ENCODE measurements at regions not wholly inside any gene's neighbourhood (a gene's known extent, or its start where the extent isn't known, plus 50 kb on each side); places are given as distances from the start of the nearest gene placed in this dataset.

- no peak for TF ChIP-seq CTCF (IDR thresholded peaks at IDR 0.05)
- TF ChIP-seq EZH2 (IDR thresholded peaks at IDR 0.05; ENCODE audit: borderline replicate concordance, insufficient read depth, low read depth, low read length, poor library complexity, severe bottlenecking) = no peak
- Histone ChIP-seq H4K20me1 (ENCODE audit: control insufficient read depth, insufficient read depth, low read length, poor library complexity, severe bottlenecking) (no peaks in the 10 kb centered on the region), H3K9me3 (ENCODE audit: control extremely low read depth in 1 of 3, control insufficient read depth in 2 of 3, insufficient read depth in 1 of 3, low read length in 2 of 3) (no peaks in the 10 kb centered on the region), H2AFZ (ENCODE audit: insufficient read depth, low read depth, low read length, poor library complexity, severe bottlenecking) (no peak overlapping the region), H3K4me2 (replicated peaks; ENCODE audit: low read depth, low read length, poor library complexity, severe bottlenecking) (no peak overlapping the region), H3K79me2 (ENCODE audit: control insufficient read depth, insufficient read depth, low read length) (no peaks in the 10 kb centered on the region), H3K4me1 (ENCODE audit: control insufficient read depth in 2 of 2, insufficient read depth in 2 of 2, low read length in 2 of 2) (no peaks in the 10 kb centered on the region), H3K27me3 (replicated peaks in 1 of 4; ENCODE audit: control extremely low read depth in 1 of 4, control insufficient read depth in 3 of 4, insufficient read depth in 4 of 4, low read length in 3 of 4) (no peaks in the 10 kb centered on the region), H3K27ac (ENCODE audit: low read length in 2 of 2) (no peak overlapping the region), H3K36me3 (replicated peaks in 1 of 2; ENCODE audit: control extremely low read depth in 1 of 2, control insufficient read depth in 1 of 2, extremely low read depth in 1 of 2, insufficient read depth in 2 of 2, low read length in 1 of 2) (no peaks in the 10 kb centered on the region), H3K9ac (ENCODE audit: low read length) (no peak overlapping the region), H3K4me3 (ENCODE audit: control extremely low read depth in 1 of 5, extremely low read depth in 1 of 5, insufficient read depth in 1 of 5, low read depth in 2 of 5, low read length in 4 of 5) (no peak overlapping the region)
- ATAC-seq (ENCODE audit: low read depth) (no peak), DNase-seq (no peak)
- Mint-ChIP-seq H3K4me1 (no peaks in the 10 kb centered on the region), H3K27me3 (no peaks in the 10 kb centered on the region), H3K4me3 (no peak overlapping the region), H3K27ac (no peak overlapping the region), H3K9me3 (ENCODE audit: insufficient read depth) (no peaks in the 10 kb centered on the region)
- WGBS (ENCODE audit: insufficient coverage) = no CpG with 5 or more reads among the region's 2 CpGs
- ChIA-PET POLR2A (no interaction called here), CTCF (no interaction called here)
- intact Hi-C loops (cut with micrococcal nuclease) = no loop called here
These were observed 726.7 kb upstream of the LRATD1 start for GRCh38 chr2:13905831-13906230.

- CTCF ChIA-PET = no interaction called here
- no peaks in the 10 kb centered on the region for H3K27me3 Mint-ChIP-seq
- H3K27ac Mint-ChIP-seq = no peak overlapping the region
- Histone ChIP-seq H2AFZ (ENCODE audit: insufficient read depth, low read depth, low read length, poor library complexity, severe bottlenecking) (no peak overlapping the region), H4K20me1 (ENCODE audit: control insufficient read depth, insufficient read depth, low read length, poor library complexity, severe bottlenecking) (no peaks in the 10 kb centered on the region), H3K36me3 (replicated peaks in 1 of 2; ENCODE audit: control extremely low read depth in 1 of 2, control insufficient read depth in 1 of 2, extremely low read depth in 1 of 2, insufficient read depth in 2 of 2, low read length in 1 of 2) (no peaks in the 10 kb centered on the region), H3K9me3 (ENCODE audit: control extremely low read depth in 1 of 3, control insufficient read depth in 2 of 3, insufficient read depth in 1 of 3, low read length in 2 of 3) (no peaks in the 10 kb centered on the region), H3K27ac (ENCODE audit: low read length in 2 of 2) (no peak overlapping the region), H3K4me2 (replicated peaks; ENCODE audit: low read depth, low read length, poor library complexity, severe bottlenecking) (no peak overlapping the region), H3K9ac (ENCODE audit: low read length) (no peak overlapping the region), H3K27me3 (replicated peaks in 1 of 4; ENCODE audit: control extremely low read depth in 1 of 4, control insufficient read depth in 3 of 4, insufficient read depth in 4 of 4, low read length in 3 of 4) (no peaks in the 10 kb centered on the region), H3K4me3 (ENCODE audit: control extremely low read depth in 1 of 5, extremely low read depth in 1 of 5, insufficient read depth in 1 of 5, low read depth in 2 of 5, low read length in 4 of 5) (no peak overlapping the region), H3K79me2 (ENCODE audit: control insufficient read depth, insufficient read depth, low read length) (no peaks in the 10 kb centered on the region), H3K4me1 (ENCODE audit: control insufficient read depth in 2 of 2, insufficient read depth in 2 of 2, low read length in 2 of 2) (no peaks in the 10 kb centered on the region)
- no peak for TF ChIP-seq CTCF (IDR thresholded peaks at IDR 0.05)
- TF ChIP-seq EZH2 (IDR thresholded peaks at IDR 0.05; ENCODE audit: borderline replicate concordance, insufficient read depth, low read depth, low read length, poor library complexity, severe bottlenecking) = no peak
- no peak overlapping the region for H3K4me3 Mint-ChIP-seq
- DNase-seq (no peak), ATAC-seq (ENCODE audit: low read depth) (no peak)
- H3K9me3 Mint-ChIP-seq (ENCODE audit: insufficient read depth) = peaks cover 3% of the 10 kb centered on the region
- intact Hi-C loops (cut with micrococcal nuclease) = no loop called here
- no CpG with 5 or more reads among the region's 2 CpGs for WGBS (ENCODE audit: insufficient coverage)
- POLR2A ChIA-PET = no interaction called here
- H3K4me1 Mint-ChIP-seq = no peaks in the 10 kb centered on the region
These were observed 716.5 kb upstream of the LRATD1 start for GRCh38 chr2:13916066-13916465.

All from B cell (primary cell).